Vagina (tissue), 2 donors: ENCODE measurements at regions not wholly inside any gene's neighbourhood (a gene's known extent, or its start where the extent isn't known, plus 50 kb on each side); places are given as distances from the start of the nearest gene placed in this dataset.

Source experiments
- DNase-seq, 2 donors: peaks; one replicate each; pipeline ENCODE4 v3.0.0-alpha.2; 2017; ENCODE audit errors: extremely low spot score in 2 of 2
- H3K27ac ChIP-seq: fragments of 200-600 bp; sonication (generic); one replicate; pipeline ENCODE4 v1.5.1; 2019
- H3K27me3 ChIP-seq: fragments of 200-600 bp; sonication (generic); one replicate; pipeline ENCODE4 v1.5.1; 2019
- H3K36me3 ChIP-seq, 2 donors: fragments of 200-600 bp; sonication (generic); one replicate each; pipeline ENCODE4 v1.5.1; 2017 to 2019
- H3K4me1 ChIP-seq: fragments of 200-600 bp; sonication (generic); one replicate; pipeline ENCODE4 v1.5.1; 2019
- H3K4me3 ChIP-seq, 2 donors: fragments of 200-600 bp; sonication (generic); 1 replicate in 1 of 2; 2 replicates in 1 of 2; pipeline ENCODE4 v1.5.1; 2016 to 2019
- H3K9me3 ChIP-seq: fragments of 200-600 bp; sonication (generic); one replicate; pipeline ENCODE4 v1.5.1; 2019
- POLR2A ChIP-seq, 2 donors: fragments of 450-650 bp; IDR thresholded peaks; one replicate each; pipeline ENCODE4 v1.6.1; 2017; ENCODE audit warnings: antibody characterized with exemption in 2 of 2, mild to moderate bottlenecking in 2 of 2, moderate library complexity in 2 of 2
- POLR2AphosphoS5 ChIP-seq, 2 donors: sonication (generic); formaldehyde crosslinking; IDR thresholded peaks; one replicate each; pipeline ENCODE4 v1.9.0; 2017; ENCODE audit warnings: antibody characterized with exemption in 2 of 2, mild to moderate bottlenecking in 2 of 2, low read depth in 1 of 2; ENCODE audit not compliant: insufficient read depth in 1 of 2
- intact Hi-C: fragments of 100-400 bp; cut with DNase I; formaldehyde crosslinking; loops from one replicate; pipeline ENCODE4 v1.15.1; 2023
- TF ChIP-seq, protein P1 (sequence below), 3 experiments: fragments of 450-650 bp in 2 of 3; fragments of 200-600 bp in 1 of 3; sonication (generic) in 1 of 3; IDR thresholded peaks; one replicate each; pipeline ENCODE4 v1.5.1; 2017 to 2019; ENCODE audit warnings: antibody characterized with exemption in 3 of 3, mild to moderate bottlenecking in 2 of 3, moderate library complexity in 2 of 3

DNA sequence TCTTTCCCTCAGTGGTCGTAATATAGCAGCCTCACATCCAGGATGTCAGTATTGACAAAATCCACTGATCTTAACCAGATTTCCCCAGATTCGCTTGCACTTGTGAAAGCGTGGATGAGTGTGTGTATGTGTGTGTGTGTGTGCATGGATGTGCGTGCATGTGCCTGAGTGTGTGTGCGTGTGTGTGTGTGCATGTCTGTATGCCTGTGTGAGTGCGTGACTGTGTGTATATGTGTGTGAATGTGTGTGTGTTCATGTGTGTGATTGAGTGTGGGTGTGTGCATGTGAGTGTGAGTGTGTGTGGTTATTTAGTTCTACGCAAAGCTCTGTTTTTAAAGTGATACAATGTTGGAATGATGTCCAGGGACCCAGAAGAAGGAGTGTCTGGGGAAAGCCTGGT, 723.2 kb downstream of the BRD1 start:
- H3K27ac ChIP-seq: no peak overlapping the region
- H3K36me3 ChIP-seq: no peaks in the 10 kb centered on the region
- no peak for DNase-seq
- H3K27me3 ChIP-seq: no peaks in the 10 kb centered on the region
- TF ChIP-seq POLR2AphosphoS5 (IDR thresholded peaks at IDR 0.05; ENCODE audit: insufficient read depth in 1 of 2, low read depth in 1 of 2) (no peak), POLR2A (IDR thresholded peaks at IDR 0.05) (no peak)
- TF ChIP-seq, protein P1, sequence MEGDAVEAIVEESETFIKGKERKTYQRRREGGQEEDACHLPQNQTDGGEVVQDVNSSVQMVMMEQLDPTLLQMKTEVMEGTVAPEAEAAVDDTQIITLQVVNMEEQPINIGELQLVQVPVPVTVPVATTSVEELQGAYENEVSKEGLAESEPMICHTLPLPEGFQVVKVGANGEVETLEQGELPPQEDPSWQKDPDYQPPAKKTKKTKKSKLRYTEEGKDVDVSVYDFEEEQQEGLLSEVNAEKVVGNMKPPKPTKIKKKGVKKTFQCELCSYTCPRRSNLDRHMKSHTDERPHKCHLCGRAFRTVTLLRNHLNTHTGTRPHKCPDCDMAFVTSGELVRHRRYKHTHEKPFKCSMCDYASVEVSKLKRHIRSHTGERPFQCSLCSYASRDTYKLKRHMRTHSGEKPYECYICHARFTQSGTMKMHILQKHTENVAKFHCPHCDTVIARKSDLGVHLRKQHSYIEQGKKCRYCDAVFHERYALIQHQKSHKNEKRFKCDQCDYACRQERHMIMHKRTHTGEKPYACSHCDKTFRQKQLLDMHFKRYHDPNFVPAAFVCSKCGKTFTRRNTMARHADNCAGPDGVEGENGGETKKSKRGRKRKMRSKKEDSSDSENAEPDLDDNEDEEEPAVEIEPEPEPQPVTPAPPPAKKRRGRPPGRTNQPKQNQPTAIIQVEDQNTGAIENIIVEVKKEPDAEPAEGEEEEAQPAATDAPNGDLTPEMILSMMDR (IDR thresholded peaks at IDR 0.05): no peak
- no peaks in the 10 kb centered on the region for H3K4me1 ChIP-seq
- no peak overlapping the region for H3K4me3 ChIP-seq
- intact Hi-C loops: no loop called here
- no peaks in the 10 kb centered on the region for H3K9me3 ChIP-seq

DNA sequence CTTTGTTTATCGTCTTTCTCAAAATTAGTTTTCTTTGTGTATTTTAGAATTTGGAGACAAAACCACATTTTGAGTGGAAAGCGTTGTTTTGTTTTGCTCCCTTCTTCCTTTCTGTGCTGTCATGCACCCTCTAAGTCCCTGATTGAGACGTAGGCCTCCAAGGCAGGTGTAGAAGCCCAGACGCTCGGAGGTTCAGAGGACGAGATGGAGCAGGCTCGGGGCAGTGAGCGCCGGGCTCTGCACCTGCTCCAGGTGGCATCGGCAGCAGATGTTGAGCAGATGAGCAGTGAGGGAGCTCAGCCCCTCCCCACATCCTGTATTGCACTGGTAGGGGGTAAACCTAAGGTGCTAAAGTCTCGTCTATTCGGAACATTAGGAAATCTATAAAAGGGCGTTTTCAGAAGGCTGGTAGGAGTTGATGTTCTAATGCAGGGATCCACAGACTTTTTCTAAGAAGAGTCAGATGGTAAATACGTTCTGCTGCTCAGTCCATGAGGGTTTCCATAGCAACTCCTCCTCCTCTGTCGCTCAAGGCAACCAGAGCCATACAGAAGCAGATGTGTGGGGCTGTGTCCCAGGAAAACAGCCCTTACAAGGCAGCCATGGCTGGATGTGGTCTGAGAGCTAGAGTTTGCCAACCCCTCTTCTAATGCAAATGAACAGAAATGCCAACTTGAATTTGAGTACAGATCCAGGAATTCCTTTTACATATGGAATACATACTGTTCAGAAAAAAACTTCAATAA, 724.2 kb downstream of the BRD1 start:
- TF ChIP-seq, protein P1 (IDR thresholded peaks at IDR 0.05): no peak
- no peak for TF ChIP-seq POLR2A (IDR thresholded peaks at IDR 0.05)
- no peak for TF ChIP-seq POLR2AphosphoS5 (IDR thresholded peaks at IDR 0.05; ENCODE audit: insufficient read depth in 1 of 2, low read depth in 1 of 2)
- H3K36me3 ChIP-seq: no peaks in the 10 kb centered on the region
- intact Hi-C loops: no loop called here
- no peaks in the 10 kb centered on the region for H3K4me1 ChIP-seq
- no peaks in the 10 kb centered on the region for H3K27me3 ChIP-seq
- no peaks in the 10 kb centered on the region for H3K9me3 ChIP-seq
- H3K4me3 ChIP-seq: no peak overlapping the region
- H3K27ac ChIP-seq: no peak overlapping the region
- DNase-seq: no peak

DNA sequence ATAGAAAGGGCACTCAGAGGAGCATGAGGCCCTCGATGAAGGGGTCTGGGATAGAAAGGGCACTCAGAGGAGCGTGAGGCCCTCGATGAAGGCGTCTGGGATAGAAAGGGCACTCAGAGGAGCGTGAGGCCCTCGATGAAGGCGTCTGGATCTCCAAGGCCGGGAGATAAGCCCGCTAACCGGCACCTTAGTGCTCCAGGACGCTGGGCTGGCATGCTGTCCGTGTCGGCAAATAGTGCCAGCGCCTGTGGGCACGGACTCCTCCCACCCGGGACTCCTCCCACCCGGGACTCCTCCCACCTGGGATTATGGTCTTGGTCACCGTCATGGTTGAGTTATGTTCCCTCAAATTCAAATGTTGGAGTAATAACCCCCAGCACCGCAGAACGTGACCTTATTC, 725.3 kb downstream of the BRD1 start:
- no peaks in the 10 kb centered on the region for H3K9me3 ChIP-seq
- H3K27ac ChIP-seq: no peak overlapping the region
- no peak for DNase-seq
- no peak overlapping the region for H3K4me3 ChIP-seq
- no peaks in the 10 kb centered on the region for H3K36me3 ChIP-seq
- TF ChIP-seq, protein P1 (IDR thresholded peaks at IDR 0.05): no peak
- TF ChIP-seq POLR2A (IDR thresholded peaks at IDR 0.05) (no peak), POLR2AphosphoS5 (IDR thresholded peaks at IDR 0.05; ENCODE audit: insufficient read depth in 1 of 2, low read depth in 1 of 2) (no peak)
- H3K4me1 ChIP-seq: no peaks in the 10 kb centered on the region
- H3K27me3 ChIP-seq: no peaks in the 10 kb centered on the region
- intact Hi-C loops: no loop called here

DNA sequence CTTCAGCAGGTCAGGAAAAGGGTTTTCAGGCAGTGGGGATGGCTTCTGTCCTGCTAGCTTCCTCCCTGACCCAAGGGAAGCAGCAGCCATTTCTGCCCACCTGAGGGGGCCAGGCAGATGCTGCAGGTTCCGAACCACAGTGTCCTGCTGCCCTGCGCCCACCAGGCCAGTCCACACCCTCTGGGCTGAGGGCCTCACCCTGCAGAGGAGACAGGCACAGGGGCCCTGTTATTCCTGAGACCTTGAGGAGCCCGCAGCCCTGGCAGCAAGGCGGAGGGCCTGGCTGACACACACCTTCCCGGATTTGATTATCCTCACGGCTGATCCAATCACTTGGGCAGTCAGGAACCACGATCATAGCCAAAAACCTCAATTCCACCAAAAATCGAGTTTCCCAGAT, 725.8 kb downstream of the BRD1 start:
- Histone ChIP-seq H3K4me3 (no peak overlapping the region), H3K4me1 (no peaks in the 10 kb centered on the region), H3K27ac (no peak overlapping the region), H3K27me3 (no peaks in the 10 kb centered on the region), H3K36me3 (no peaks in the 10 kb centered on the region), H3K9me3 (no peaks in the 10 kb centered on the region)
- no peak for DNase-seq
- TF ChIP-seq POLR2AphosphoS5 (IDR thresholded peaks at IDR 0.05; ENCODE audit: insufficient read depth in 1 of 2, low read depth in 1 of 2) (no peak), POLR2A (IDR thresholded peaks at IDR 0.05) (no peak)
- TF ChIP-seq, protein P1 (IDR thresholded peaks at IDR 0.05): no peak
- intact Hi-C loops: no loop called here

DNA sequence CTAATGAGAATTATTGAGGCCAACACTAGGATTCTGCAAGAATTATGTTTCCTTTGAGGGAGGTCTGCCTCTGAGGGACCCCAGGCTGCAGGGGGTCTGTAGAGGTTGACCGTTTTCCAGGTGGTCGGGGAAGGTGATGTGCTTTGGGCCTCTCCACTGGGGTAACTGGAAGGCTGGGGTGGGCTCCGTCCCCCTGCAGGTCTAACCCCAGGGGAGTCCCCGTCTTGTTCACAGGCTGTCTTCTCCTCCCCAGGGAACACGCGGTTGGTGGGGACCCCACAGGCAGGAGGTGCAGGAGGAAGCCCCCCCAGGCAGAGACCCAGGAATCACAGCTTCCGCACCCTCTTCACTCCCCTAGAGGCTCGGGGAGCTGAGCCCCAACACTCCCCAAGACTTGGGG, 726.4 kb downstream of the BRD1 start:
- Histone ChIP-seq H3K27me3 (no peaks in the 10 kb centered on the region), H3K27ac (no peak overlapping the region), H3K36me3 (no peaks in the 10 kb centered on the region), H3K4me1 (no peaks in the 10 kb centered on the region), H3K9me3 (no peaks in the 10 kb centered on the region), H3K4me3 (no peak overlapping the region)
- DNase-seq: no peak
- intact Hi-C loops: no loop called here
- TF ChIP-seq, protein P1 (IDR thresholded peaks at IDR 0.05): no peak
- TF ChIP-seq POLR2AphosphoS5 (IDR thresholded peaks at IDR 0.05; ENCODE audit: insufficient read depth in 1 of 2, low read depth in 1 of 2): no peak
- TF ChIP-seq POLR2A (IDR thresholded peaks at IDR 0.05): no peak
